CD4-positive, alpha-beta T cell treated with Interleukin-12 subunit alpha and Interleukin-12 subunit beta, for 1 hour (primary cell): ENCODE measurements at regions not wholly inside any gene's neighbourhood (a gene's known extent, or its start where the extent isn't known, plus 50 kb on each side); places are given as distances from the start of the nearest gene placed in this dataset.

Experiments used
- DNase-seq: peaks from one replicate; pipeline ENCODE4 v3.0.0-alpha.2; 2020

DNA sequence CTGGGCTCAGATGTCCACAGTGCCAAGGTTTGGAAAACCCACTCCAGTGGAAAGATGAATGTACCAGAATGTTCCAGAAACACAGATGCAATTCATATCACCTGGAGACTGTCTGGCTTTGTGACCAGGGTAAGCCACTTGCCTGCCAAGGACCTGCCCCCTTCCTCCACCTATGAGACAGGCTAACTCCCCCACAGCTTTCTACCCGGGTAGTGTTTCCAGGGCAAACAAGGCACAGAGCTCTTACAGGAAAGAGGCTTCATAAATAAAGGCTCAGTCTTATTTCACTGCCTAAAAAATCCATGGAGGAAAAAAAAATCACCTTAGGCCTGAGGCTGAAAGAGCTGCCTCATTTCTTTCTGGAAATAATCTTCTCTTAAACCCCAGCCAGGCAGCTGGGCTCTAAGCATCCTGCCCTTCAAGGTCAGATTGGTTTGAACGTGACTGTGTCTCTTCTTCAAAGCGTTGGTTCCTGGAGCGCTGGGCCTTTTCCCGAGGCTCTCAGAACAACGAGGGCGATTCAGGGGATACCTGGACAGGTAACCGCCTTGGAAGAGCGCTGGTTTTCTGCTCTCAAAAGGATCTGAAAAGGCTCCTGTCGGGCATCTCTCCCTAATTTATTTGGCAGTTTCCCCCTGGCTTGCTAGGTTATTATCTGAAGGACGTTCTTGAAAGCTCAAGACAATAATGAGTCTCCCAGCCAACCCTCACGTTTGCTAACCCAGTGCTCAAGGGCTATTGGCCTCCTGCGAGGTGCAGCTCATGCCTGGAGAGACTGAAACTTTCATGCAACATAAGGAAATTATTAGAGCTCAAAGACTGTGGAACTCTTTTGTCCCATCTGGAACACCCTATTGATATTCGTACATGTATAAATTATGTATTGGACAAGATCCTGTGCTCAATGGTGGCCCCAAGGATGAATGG, 199.2 kb upstream of the PMEPA1 start:
- DNase-seq, result no peak

DNA sequence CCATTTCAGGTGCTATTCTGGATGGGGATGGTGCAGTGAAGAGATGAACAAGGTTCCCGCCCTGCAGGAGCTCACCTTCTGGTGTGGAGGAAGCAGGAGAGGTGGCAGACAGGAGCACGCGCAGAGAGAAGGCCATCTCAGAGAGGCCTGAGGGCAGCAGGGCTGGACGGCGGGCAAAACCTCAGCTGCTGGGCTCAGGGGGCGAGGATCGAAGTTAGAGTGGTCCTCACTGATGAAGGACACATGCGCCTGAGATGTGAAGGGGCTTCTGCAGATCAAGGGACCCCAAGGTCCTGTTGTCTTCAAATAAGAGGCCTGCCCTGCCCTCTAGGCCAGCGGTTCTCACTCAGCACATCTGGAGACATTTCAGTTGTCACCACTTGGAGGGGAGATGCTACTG, 198.4 kb upstream of the PMEPA1 start:
- no peak for DNase-seq

DNA sequence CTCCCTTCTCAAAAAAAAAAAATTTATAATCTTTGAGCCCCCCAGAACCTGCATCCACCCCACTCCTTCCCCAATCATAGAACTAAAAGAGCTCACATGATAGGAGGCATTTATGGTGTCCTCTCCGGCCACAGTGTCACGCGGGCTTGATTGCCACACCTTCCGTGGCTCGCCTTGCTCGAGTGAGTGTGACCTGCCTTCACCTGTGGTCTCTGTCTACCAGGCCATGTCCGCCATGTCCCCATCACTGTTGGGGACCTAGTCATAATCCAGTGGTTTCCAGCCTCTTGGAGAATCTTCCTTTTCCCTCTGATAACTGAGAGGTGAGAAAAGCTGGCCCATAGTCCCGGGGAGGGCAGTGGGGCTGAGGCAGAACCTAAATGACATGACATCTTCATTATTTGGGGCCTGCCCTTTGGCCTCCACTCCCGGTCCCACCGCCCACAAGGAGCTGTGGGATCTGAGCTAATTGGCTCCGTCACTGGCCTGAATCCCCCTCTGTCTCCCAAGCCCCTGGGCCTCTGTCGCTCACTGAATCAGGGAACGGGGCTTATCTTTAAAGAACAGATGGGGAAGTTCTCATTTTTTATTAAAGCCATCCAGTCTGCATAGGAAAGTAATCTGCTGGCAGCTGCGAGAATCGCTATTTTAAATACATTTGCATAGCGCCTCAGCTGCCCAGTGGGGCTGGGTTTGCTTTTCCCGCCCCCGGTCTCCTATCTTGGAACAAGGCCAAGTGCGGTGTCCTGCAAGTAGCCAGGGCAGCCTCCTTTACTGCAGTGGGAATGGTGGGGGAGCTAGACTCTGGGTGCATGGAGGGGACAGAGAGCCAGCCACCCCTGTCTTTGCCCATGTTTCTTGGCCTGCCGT, 197.6 kb upstream of the PMEPA1 start:
- no peak for DNase-seq

DNA sequence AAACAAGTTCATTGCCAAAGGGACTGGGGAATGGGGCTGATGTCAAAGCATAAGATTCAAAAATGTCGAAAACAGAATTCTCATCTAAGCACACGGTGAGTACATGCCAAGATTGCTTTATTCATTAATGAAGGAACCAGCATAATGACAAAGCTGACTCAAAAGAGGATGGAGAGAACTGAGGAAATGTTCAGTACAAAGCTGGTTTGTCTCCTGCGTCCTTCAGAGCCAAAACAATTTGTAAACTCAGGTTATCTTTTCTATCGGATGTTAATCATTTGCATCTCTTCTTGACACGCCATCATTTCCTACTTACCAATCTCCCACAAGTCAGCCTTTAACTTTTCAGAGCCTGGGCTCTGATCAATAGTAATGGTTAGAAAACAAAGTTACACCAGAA, 195.6 kb upstream of the PMEPA1 start:
- no peak for DNase-seq

DNA sequence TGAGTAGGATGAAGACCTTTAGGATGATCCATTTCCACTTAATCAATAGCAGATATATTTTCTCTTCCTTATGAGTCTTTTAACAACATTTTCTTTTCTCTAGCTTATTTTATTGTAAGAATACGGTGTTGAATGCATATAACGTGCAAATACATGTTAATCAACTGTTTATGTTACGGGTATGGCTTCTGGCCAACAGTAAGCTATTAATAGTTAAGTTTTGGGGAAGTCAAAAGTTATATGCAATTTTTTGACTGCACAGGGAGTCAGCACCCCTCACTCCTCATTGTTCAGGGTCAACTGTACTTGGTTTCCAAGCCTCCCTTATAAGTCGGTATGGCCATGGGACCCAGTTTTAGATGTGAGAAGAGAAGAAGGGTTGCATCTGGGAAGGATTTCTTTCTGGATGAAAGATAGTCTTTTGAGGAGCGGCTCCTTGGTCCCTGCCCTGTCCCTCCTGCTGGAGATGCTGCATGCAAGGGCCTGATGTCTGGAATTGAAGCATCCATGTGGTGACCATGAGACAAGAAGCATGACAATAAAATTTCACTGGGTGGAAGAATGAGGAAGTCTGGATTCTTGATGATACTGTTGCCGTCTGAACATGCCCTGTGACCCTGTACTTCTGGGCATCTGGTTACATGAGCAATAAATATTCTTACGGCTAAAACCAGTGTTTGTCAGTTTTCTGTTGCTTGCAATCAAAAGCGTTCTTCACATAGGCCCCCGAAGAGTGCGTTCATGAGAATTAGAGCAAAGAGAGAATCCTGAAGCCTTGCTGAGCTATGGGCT, 194.7 kb upstream of the PMEPA1 start:
- no peak for DNase-seq

DNA sequence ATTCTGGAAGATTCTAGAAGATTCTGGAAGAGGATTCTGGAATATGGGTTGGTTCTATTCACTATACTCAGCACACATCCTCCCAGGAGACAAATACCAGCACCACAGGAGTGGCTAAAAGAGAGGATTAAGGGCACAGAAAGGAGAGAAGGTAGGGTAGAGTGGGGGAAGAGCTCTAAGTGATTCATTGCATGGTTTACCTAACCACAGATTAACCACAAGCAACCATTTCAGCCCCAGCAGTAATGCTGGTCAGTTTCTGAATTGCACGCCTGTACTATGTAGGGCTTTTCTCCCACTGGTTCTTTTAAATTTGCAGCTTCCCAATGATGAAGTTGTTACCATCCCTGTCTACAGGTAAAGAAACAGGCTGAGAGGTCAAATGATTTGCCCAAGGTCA, 192.7 kb upstream of the PMEPA1 start:
- DNase-seq, result no peak

DNA sequence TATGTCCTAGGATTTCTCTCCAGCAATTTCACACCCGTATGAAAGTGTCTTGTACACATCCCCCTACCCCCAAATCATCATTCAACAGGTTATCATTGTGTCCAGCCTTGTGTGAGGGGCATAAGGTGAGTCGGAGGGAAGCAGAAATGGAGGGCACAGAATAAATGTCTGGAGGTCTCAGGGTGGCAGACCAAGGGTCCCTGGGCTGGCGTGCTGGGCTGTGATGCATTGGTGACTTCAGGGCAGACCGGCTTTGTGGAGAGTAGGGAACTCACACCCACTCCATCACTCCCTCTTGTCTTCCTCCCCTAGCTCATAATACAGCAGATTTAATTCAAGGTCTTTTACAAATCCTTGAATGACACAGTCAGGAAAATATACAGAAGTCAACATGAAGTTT, 191.7 kb upstream of the PMEPA1 start:
- DNase-seq, result no peak

DNA sequence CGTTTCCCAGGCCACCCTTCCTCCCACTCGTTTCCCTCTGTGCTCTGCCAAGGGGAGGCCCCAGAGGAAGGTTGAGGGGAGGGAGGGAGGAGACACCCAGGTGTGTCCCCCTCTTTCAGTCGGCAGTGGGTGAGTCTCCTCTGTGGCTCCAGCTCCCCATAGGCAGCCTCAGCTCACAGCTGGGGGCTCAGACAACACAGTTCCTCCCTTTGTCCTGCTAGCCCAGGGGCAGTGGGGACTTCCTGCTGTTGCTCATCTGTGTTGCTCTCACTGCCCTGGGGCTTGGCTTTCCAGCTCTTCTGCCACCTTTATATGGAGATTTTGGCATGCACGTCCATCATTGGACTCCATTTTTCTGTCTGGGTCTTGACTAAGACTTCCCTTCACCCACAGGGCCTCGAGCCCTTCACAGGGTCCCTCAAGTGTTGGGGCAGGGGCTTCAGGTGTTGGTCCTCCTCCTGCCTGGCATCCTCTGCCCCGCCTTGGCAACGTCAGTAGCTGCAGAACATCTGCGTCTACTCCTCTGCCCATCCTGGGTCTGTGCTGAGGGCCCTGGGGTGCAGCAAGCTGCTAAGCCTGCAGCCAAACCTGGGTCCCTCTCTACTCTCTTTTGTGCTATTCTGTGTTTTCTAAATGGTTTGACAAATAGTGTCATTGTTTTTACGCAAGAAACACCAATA, 190.6 kb upstream of the PMEPA1 start:
- DNase-seq, result no peak

DNA sequence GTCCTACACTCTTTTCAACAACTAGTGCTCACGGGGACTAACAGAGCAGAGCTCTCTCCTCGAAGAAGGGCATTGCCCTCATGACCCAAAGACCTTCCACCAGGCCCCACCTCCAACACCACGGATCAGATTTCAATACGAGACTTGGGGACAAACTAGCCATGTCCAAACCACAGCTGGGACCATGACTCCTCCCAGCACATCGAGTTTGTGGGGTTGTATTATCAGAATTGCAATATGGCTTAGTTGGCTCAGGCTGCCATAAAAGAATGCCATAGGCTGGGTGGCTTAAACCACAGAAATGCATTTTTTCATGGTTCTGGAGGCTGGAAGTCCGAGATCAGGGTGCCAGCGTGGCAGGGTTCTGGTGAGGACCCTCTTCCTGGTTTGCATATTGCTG, 189.7 kb upstream of the PMEPA1 start:
- no peak for DNase-seq

DNA sequence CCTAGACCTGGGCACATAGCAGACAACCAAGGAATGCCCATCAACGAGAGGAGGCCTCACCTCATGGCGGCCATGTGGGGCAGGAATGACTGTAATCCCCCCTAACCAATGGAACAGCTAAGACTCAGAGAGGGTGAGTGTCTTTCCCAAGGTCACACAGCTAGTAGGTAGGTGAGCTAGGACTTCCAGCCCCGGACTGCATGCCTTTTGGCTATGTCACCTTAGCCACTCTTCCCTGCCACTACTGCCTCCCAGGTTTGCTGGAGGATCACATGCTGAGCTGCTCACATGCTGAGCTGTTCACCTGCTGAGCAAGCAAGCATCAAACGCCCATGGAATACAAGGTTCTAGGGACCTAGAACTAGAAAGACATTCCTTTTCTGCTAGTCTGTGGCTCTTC, 188.5 kb upstream of the PMEPA1 start:
- no peak for DNase-seq

DNA sequence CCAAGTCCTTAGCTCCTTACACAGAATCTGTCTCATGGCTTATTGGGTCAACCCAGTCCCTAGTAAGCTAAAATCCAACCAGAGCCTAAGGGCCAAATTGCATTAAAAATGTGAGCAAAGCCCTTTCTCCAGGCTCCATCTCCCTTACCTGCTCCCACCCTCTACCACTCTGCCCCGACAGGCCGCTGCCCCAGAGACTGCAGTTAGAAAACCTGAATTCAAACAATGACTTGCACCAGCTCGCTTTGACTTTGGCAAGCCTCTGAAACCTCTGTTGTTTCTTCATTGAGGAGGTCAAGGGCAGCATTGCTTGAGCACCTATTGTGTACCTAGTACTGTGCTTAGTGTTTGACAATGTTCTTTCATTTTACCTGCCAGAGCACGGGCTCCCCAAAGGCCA, 188.1 kb upstream of the PMEPA1 start:
- no peak for DNase-seq

DNA sequence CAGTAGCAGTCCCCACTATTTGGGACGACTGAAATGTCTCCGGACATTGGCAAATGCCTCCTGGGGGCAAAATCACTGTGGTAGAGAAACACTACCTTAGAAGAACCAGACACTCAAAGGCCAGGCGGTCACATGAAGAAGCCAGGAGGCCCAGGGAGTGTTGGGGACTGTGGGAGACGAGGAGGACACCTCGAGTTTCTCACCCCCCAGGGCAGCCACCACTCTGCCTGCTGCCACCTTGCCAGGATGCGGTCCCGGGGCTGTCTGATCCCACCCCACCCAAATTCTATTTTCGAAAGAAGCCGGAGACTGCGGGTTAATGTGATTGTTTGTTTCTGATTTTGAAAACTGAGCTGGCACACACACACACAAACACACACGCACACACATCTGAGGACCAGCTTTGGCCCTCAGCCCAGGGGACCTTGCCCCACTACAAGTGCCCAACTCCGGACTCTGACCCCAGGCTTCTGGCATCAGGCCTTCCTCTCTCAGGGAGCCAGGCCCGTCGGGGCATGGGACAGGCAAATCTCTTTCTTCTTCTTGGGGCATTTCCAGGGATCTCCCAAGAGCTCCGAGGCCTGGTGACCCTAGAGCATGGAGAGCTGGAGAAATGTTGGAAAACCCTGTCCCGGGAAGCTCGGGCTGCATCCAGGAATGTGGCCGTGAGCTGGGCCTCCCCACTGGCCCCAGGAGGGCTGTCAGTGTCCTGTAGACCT, 187.5 kb upstream of the PMEPA1 start:
- no peak for DNase-seq

DNA sequence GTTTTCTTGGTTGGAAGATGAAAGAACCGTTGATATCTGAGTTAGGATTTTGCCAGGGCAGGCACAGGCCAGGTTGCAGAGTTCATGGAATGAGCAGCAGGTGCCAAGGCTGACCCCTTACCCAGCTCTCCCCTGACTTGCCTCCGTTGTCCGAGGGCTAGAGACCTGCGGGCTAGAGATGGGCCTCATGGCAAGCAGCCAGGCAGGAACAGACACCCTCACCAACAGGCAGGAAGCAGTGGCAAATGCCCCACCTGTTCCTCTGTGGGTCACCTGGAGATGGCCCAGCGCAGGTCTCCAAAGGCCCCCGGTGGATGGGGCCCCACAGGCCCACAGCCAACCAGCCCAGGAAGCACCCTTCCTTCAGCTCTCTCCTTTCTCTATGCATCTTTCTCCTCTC, 186.7 kb upstream of the PMEPA1 start:
- no peak for DNase-seq

DNA sequence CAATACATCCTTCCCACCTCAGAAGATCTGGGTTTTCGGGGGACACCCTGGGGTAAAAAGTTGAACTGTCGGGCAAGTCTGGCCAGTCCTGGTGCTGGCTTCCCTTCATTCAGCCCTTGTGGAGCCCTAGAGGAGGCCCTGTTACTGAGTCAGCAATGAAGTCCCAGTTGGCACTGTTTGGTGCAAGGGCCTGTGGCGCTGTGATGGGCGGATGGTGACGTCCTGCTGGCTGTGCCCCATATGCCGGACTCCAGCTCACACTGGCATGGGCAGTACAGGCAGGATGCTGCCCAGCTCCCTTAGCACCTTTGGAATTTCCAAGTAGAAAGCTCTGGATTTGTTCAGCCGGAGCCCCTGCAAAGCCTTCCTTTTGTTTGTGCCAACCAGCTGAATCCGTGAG, 186.2 kb upstream of the PMEPA1 start:
- DNase-seq, result no peak

DNA sequence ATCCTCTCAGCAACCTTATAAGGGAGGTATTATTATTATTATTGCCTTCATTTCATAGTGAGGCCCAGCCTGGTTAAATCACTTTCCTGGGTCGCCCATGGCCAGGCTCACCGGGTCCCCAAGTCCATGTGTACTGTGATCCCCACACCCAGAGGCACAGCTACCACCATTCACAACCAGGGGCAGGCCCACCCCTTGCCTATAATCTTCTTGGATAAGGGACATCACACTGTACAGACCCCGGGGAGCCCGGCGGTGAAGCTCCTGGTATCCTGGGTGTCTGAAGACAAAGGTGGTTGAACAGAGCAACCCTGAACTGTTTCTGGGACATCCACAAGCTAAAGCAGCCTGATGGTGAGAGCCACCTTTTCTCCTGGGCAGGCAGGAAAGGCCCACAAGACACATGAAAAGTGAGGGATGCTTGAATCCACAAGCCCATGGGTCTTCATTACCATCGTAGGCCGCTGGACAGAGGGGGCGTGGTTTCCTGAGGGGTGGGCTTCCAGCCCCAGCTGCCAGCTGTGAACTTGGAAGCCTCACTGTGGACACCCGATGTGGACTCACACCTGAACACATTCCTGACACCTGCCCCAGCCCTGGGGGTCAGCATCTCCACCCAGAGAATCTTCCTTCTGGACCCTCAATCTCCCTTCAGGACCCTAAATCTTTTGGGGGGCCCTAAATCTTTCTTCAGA, 185.5 kb upstream of the PMEPA1 start:
- no peak for DNase-seq

DNA sequence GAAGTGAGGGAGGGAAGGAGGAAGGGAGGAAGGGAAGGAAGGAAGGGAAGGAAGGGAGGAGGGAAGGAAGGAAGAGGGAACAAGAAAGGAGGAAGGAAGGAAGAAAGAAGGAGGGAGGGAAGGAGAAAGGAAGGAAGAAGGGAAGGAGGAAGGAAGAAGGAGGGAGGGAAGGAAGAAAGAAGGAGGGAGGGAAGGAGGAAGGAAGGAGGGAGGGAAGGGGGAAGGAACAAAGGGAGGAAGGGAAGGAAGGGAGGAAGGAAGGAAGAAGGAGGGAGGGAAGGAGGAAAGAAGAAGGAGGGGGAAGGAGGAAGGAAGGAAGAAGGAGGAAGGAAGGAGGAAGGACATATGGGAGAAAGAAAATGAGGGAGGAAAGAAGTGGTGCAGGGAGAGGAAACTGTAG, 184.7 kb upstream of the PMEPA1 start:
- no peak for DNase-seq

DNA sequence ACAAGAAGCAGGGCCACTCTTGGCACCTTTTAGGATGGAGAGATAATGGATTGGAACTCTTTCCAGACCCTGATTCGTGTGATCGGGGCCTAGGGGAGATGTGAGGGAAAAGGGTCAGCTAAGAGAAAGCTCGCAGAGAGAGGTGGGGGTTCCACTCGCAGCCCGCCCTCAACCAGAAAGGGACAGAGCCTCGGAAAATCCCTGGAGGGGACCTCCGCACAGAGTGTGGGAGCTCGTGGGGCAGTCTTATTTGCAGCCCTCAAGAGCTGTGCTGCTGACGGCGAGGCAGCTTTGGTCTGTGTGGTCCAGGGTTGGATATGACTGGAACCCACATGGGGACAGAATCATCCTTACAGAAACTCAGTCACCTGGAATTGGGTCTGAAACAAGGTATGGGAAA, 184.3 kb upstream of the PMEPA1 start:
- DNase-seq, result no peak

DNA sequence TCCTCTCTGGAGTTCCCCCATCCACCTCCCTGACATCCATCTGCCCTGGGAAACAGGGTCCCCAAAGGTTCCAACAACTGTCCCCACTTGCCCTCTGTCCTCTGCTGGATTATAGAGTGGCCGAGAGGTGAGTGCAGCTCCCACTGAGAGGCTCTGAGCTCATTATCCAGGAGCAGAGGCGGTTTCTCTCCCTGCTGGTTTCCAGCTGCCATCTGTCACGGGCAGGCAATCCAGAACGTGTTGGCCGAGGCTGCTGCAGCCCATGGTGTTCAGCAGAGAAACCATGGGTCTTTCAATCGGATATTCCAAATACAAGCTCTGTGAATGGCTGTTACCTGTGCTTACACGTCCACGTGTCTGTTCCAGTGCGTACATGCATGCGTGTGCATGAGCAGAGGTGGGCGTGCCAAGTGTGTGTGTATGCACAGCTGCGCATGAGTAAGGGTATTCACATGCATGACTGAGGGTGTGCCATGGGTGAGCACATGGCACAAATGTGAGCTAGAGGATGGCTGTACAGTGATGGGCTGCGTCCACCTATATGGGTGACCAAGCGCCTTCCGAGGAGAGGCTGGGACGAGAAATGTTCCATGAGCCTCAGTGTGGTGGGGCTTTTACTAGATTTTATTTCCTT, 183.7 kb upstream of the PMEPA1 start:
- DNase-seq, result no peak

DNA sequence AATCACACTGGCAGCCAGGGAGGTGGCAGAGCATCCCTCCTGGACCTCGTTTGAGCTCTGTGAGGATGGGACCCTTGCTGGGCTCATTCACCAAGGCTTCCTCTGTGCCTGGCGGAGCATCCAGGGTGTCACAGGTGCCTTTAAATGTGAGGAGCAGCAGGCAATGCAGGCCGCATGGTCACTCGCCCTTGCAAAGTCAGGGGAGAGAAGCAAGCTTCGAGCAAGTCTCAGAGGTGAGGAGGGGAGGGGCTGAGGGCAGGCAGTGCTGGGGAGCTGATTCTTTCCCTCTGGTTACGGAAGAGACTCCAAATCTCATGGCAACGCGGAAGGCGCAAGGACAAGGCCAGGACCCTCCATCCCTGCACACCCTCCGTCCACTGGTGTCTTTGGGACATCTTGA, 182.7 kb upstream of the PMEPA1 start:
- DNase-seq, result no peak

DNA sequence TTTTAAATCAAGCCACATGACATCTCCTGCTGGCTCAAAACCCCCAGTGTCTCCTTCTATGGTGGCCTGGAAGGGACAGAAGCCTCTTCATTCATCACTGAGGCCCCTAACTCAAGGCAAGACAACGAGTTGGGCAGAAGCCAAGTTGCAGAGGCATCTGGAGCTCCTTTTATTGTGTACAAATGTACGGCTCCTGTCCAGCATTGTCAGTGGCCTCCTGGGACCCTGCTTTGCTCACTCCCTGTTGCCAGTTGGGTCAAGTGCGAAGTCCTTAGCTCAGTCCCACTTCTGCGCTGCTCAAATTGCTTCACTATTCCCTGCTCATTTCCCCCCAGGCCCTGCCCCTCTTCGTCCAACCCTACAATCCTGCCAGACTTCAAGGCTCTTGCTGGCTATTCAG, 181.2 kb upstream of the PMEPA1 start:
- DNase-seq, result no peak
